ENCODE measurements at regions not wholly inside any gene's neighbourhood (a gene's known extent, or its start where the extent isn't known, plus 50 kb on each side); places are given as distances from the start of the nearest gene placed in this dataset.

- H3K4me3 ChIP-seq (ENCODE audit: low read depth, low read length, poor library complexity, severe bottlenecking) = no peak overlapping the region
- no TSS peak for BruUV-seq (replicated peaks)
- no peak for TF ChIP-seq EZH2 (IDR thresholded peaks at IDR 0.05; ENCODE audit: borderline replicate concordance, low read depth, low read length, poor library complexity, severe bottlenecking)
- TF ChIP-seq CTCF (conservative IDR thresholded peaks at IDR 0.05; ENCODE audit: low read depth, low read length) = no peak
- intact Hi-C loops (cut with micrococcal nuclease; ENCODE audit: unreplicated experiment) = no loop called here
- H3K27me3 ChIP-seq (replicated peaks; ENCODE audit: insufficient read depth, low read depth, low read length, poor library complexity) = no peaks in the 10 kb centered on the region
- POLR2A ChIA-PET (ENCODE audit: low non-redundant PET) = no interaction called here
- no peaks in the 10 kb centered on the region for H3K36me3 ChIP-seq (ENCODE audit: insufficient read depth, low read length, poor library complexity, severe bottlenecking)
- no peak overlapping the region for H3K27ac ChIP-seq (ENCODE audit: low read depth, low read length, poor library complexity, severe bottlenecking)
- peaks cover 8% of the 10 kb centered on the region for H3K4me1 ChIP-seq (ENCODE audit: insufficient read depth, low read length, poor library complexity, severe bottlenecking)
- no peaks in the 10 kb centered on the region for H3K9me3 ChIP-seq (ENCODE audit: low read depth, low read length, poor library complexity, severe bottlenecking)
- DNase-seq (ENCODE audit: low spot score) = no peak
- CTCF ChIA-PET = no interaction called here
Measured at GRCh38 chr3:194221336-194221735, 85.4 kb downstream of the HES1 start.

GRCh38 chr3:194223951-194224350, 88.0 kb downstream of the HES1 start:
- ChIA-PET CTCF (no interaction called here), POLR2A (ENCODE audit: low non-redundant PET) (no interaction called here)

GRCh38 chr3:194224471-194225417, 88.8 kb downstream of the HES1 start:
- intact Hi-C loops (cut with micrococcal nuclease; ENCODE audit: unreplicated experiment) = no loop called here

More at GRCh38 chr3:194223951-194224350, 88.0 kb downstream of the HES1 start:
- no peak overlapping the region for H3K27ac ChIP-seq (ENCODE audit: low read depth, low read length, poor library complexity, severe bottlenecking)
- no peak for DNase-seq (ENCODE audit: low spot score)
- H3K9me3 ChIP-seq (ENCODE audit: low read depth, low read length, poor library complexity, severe bottlenecking) = no peaks in the 10 kb centered on the region
- H3K4me3 ChIP-seq (ENCODE audit: low read depth, low read length, poor library complexity, severe bottlenecking) = no peak overlapping the region
- H3K4me1 ChIP-seq (ENCODE audit: insufficient read depth, low read length, poor library complexity, severe bottlenecking) = peaks cover 8% of the 10 kb centered on the region
- H3K36me3 ChIP-seq (ENCODE audit: insufficient read depth, low read length, poor library complexity, severe bottlenecking) = no peaks in the 10 kb centered on the region
- intact Hi-C loops (cut with micrococcal nuclease; ENCODE audit: unreplicated experiment) = no loop called here
- H3K27me3 ChIP-seq (replicated peaks; ENCODE audit: insufficient read depth, low read depth, low read length, poor library complexity) = no peaks in the 10 kb centered on the region
- BruUV-seq (replicated peaks) = no TSS peak
- no peak for TF ChIP-seq CTCF (conservative IDR thresholded peaks at IDR 0.05; ENCODE audit: low read depth, low read length)
- TF ChIP-seq EZH2 (IDR thresholded peaks at IDR 0.05; ENCODE audit: borderline replicate concordance, low read depth, low read length, poor library complexity, severe bottlenecking) = no peak

More at GRCh38 chr3:194224471-194225417, 88.8 kb downstream of the HES1 start:
- H3K27me3 ChIP-seq (replicated peaks; ENCODE audit: insufficient read depth, low read depth, low read length, poor library complexity) = no peaks in the 10 kb centered on the region
- peaks cover 8% of the 10 kb centered on the region for H3K4me1 ChIP-seq (ENCODE audit: insufficient read depth, low read length, poor library complexity, severe bottlenecking)
- no peak overlapping the region for H3K4me3 ChIP-seq (ENCODE audit: low read depth, low read length, poor library complexity, severe bottlenecking)
- TF ChIP-seq CTCF (conservative IDR thresholded peaks at IDR 0.05; ENCODE audit: low read depth, low read length) (no peak), EZH2 (IDR thresholded peaks at IDR 0.05; ENCODE audit: borderline replicate concordance, low read depth, low read length, poor library complexity, severe bottlenecking) (no peak)
- no peak for DNase-seq (ENCODE audit: low spot score)
- ChIA-PET POLR2A (ENCODE audit: low non-redundant PET) (no interaction called here), CTCF (interaction anchor here (0.6 kb wide), 1 partner anchor 282 kb away, joined by 8 read pairs; no protein-coding TSS in a partner anchor)
- no peaks in the 10 kb centered on the region for H3K36me3 ChIP-seq (ENCODE audit: insufficient read depth, low read length, poor library complexity, severe bottlenecking)
- H3K27ac ChIP-seq (ENCODE audit: low read depth, low read length, poor library complexity, severe bottlenecking) = no peak overlapping the region
- no peaks in the 10 kb centered on the region for H3K9me3 ChIP-seq (ENCODE audit: low read depth, low read length, poor library complexity, severe bottlenecking)
- no TSS peak for BruUV-seq (replicated peaks)

Measured in A673 (cell line).